Hematopoietic multipotent progenitor cell treated with erythropoietin and hydrocortisone succinate and interleukin-3 and kit ligand, for 17 days (in vitro differentiated cells): ENCODE measurements at regions not wholly inside any gene's neighbourhood (a gene's known extent, or its start where the extent isn't known, plus 50 kb on each side); places are given as distances from the start of the nearest gene placed in this dataset.

Experiments
- DNase-seq: peaks from one replicate; pipeline ENCODE4 v3.0.0-alpha.2; 2015; ENCODE audit warnings: low spot score

GRCh38 chr4:187921946-187922623 is 73.5 kb upstream of the ZFP42 start:
- no peak for DNase-seq

GRCh38 chr4:187929024-187929423 is 66.5 kb upstream of the ZFP42 start:
- no peak for DNase-seq

- DNase-seq = no peak
Observed at GRCh38 chr4:187934766-187935165, 60.8 kb upstream of the ZFP42 start.

GRCh38 chr4:187937557-187937956 is 58.0 kb upstream of the ZFP42 start:
- DNase-seq = no peak

- DNase-seq = no peak
Observed at GRCh38 chr4:187940299-187940698, 55.3 kb upstream of the ZFP42 start.

- DNase-seq = no peak
Observed at GRCh38 chr4:187942968-187943367, 52.6 kb upstream of the ZFP42 start.

GRCh38 chr4:187944179-187944578 is 51.4 kb upstream of the ZFP42 start:
- no peak for DNase-seq
